Esophagus mucosa (tissue), 1 donor: ENCODE measurements at regions not wholly inside any gene's neighbourhood (a gene's known extent, or its start where the extent isn't known, plus 50 kb on each side); places are given as distances from the start of the nearest gene placed in this dataset.

Experiments used
- ATAC-seq: fragments of 200-7000 bp; cut with Tn5 transposase; one replicate; pipeline ENCODE4 v1.9.1; 2020
- donor health status: DM: yes; HTN: yes; CAD: no.

- ATAC-seq, result no peak
Observed at GRCh38 chr6:164436976-164437375, 872.4 kb downstream of the C6orf118 start.

GRCh38 chr6:164427728-164428402 is 881.5 kb downstream of the C6orf118 start:
- no peak for ATAC-seq

GRCh38 chr6:164424489-164424888 is 884.9 kb downstream of the C6orf118 start:
- ATAC-seq, result no peak

GRCh38 chr6:164419099-164419498 is 890.3 kb downstream of the C6orf118 start:
- ATAC-seq, result no peak

- no peak for ATAC-seq
Observed at GRCh38 chr6:164418262-164418588, 891.2 kb downstream of the C6orf118 start.

DNA sequence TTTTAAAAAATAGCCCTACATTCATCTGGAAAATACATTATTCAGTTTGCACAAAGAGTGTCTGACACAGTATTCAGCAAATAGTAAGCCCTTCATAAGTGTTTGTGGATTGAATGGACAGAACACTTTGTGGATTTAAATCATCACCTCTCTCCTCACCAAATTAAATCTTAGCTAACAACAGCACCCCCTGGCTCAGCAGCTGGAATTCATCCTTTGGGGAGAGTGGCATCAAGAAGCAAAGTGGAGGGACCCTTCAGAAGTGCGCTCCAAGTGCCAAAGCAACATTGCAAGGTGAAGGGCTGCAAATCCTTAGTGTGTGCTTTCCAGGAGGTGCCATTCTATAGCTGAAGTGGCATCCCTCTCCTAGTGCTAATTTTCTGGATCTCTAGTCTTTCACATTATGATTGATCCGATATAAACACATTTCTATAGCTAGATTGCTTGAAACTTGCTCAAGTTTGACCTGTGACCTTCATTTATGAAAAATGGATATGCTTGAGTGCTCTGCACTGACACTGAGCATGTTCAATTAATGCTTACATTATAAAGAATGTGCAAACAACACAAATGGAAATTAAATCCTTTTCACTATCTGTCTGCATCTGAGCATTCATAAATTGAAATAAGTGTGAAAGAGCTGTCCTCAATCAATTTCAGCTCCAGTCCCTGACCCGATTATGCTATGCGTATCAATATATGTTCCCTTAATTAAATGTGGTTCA is 891.7 kb downstream of the C6orf118 start:
- ATAC-seq, result no peak

DNA sequence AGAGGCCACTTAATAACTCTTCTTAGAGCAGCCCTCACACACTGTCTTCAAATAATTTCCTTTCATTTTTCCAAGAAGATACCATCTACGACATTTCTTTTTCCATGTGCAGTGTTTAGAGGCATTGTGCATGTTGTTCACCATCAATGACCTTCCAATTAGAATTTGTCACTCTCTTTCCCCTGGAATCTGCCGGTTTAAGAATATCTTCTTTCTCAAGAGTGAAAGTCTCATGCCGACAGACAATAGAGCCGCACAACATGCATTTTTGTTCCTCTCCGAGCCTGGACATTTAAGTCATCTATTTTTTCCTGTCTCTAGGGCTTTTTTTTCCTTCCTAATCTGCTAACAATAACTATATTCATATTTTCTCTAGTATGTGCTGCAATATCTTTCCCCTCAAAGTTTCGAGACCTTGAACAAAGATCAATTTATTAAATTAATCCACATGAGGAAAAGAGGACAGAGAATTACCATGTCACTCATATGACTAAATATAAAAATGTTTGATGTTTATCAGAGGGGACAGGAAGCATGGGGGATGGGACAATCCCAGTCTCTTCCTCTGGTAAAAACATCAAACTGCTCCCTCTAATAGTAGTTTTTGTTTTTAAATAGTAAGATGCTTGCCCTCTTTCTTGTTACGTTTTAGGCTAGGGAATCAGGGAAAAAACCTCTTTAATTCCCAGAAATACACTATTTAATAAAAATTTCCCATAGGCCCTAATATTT is 893.4 kb downstream of the C6orf118 start:
- no peak for ATAC-seq

DNA sequence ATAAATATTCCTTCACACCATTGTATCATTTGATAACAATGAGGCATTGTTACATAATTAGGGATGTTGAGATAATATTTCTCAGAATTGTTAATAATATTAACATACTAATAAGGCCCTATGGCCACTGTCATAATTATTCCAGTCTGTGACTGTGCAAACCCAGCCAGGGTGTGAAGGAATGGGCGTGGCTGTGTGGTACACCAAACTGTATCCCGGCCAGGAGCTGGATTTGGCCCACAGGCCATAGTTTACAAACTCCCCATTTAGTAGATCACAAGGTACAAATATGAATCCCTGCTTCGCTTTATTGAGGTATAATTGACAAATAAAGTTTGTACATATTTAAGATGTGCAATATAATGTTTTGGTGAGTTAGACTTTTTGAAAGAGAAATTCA is 894.7 kb downstream of the C6orf118 start:
- no peak for ATAC-seq

DNA sequence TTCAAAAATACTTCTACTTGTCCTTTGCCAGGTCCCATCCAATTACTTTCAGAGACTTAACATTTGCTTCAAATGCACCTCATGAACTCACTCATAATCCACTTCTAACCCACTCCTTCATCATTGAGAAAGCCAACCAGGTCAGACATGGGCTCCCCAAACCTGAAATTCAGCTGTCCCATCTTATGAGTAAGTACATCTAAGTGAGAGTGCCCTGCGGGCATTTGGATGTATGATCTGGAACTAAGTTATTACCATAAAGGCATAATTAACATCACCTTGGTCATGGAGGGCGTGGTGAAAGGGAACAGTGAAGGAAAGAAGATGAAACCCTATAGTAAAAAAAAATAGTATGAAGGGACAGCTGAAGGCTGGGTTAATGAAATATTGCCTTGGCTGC is 896.8 kb downstream of the C6orf118 start:
- ATAC-seq, result peak; percentile 28

GRCh38 chr6:164410017-164410416 is 899.4 kb downstream of the C6orf118 start:
- no peak for ATAC-seq

DNA sequence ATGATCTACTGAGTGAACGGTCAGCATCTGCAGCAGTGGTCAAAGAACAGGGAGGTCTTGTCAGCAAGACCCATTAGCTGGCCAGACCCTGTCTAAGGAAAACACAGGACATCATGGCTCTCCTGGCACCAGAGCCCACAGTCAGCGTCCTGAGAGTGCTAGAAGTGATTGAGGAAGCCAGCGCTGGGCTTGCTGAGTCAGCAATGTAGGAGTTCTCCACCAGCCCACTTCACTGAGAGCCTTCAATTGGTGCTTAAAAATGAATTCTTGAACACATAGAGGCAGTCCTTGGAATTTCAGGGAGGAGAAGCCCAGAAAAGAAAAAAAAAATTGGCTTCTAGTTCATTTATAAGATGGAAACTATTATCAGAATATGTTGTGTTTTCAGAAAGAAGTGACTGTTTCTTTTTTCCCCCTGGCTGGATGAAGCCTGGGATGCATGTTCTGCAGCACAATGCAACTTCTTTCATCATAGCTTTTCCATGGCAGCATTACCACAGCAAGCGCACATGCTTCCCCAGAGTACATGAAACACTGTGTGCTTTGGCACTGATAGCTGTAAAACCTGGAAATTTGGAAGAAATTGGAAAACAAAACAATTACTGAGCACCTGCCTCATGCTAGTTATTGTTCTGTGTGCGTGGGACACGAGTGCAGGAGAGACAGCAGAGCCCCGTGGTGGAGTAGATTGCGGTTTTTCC is 899.9 kb downstream of the C6orf118 start:
- no peak for ATAC-seq

DNA sequence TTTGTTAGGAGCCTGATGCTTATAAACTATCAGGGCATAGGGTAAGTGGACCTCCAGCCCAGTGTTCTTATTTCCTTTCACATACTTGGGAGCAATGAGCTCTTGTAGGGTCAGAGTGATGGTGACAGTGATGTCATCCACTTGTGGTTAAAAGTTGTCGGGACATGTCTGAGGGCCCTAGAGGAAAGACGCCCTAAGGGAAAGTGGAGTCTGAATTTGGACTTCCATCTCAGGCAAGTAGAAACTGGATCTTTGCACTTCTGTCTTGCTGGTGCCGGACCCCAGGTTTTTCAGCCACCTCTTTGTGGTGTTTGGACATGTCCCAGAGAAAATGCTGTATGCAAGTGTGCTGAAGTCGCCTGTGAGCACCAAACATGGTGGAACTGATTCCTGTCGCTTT is 900.5 kb downstream of the C6orf118 start:
- no peak for ATAC-seq

- ATAC-seq, result no peak
Observed at GRCh38 chr6:164404812-164405488, 904.5 kb downstream of the C6orf118 start.

DNA sequence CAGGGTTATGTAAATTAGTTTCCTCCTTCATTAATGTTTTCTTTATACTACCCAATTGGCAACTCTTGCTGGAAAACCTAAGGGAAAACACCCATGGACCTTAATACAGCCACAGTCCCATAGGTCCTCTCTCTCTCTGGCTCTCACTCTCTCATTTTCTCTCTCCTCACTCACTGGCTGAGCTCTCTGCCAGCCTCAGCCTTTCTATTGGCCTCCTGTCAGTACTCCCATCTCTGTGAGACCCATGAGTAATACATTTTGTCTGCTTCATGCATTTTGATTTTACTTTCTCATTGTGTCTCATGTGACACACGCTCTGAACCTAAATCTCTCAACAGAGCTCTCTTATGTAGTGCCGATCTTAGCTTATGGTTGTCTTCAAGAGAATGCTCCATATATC is 907.5 kb downstream of the C6orf118 start:
- no peak for ATAC-seq

GRCh38 chr6:164398647-164399046 is 910.8 kb downstream of the C6orf118 start:
- no peak for ATAC-seq

- no peak for ATAC-seq
Observed at GRCh38 chr6:164396071-164397047, 913.0 kb downstream of the C6orf118 start.

DNA sequence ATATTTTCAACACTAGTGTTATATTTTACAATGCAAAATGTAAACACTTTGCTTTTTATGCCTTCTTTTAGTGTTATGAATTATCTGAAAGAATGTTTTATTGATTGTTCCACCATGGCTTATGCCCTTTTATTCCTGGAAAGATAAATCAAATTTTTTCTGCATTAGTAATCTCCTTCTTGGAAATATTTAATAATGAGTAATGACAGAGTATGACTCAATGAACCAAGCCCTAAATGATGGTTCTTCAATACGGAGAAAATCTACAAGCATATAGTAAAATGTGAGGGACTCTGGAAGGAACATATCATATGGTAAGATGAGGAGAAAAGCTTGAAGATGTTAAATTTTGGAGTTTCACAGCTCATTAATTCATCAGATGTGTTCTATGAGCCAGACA is 929.6 kb downstream of the C6orf118 start:
- ATAC-seq, result no peak

GRCh38 chr6:164378330-164378729 is 931.1 kb downstream of the C6orf118 start:
- ATAC-seq, result no peak

DNA sequence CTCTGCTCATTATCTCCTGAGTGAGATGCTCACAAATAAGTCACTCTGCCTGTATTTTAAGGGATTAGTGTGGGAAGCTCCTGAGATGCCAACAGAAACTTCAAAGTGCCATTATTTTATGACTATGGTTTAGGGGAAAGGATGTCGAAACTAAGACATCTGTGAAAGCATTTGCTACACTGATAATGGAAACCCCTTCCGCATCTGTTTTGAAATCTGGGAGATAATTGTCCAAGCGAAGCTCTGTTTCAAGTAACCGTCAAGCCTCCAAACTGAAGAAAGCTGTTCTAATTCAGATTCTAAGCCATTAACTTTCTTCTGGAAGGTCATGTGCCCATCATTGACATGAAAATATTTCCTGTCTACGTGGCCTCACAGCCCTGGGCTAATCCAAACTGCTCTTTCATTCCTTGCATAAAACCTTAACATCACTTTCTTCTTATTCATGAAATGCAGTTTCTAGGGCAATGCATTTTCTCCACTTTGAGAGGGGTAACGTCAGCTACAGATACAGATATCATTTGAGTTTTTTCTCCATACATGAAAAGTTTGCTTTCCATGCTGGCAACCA is 932.0 kb downstream of the C6orf118 start:
- ATAC-seq, result no peak

GRCh38 chr6:164370773-164371172 is 938.6 kb downstream of the C6orf118 start:
- no peak for ATAC-seq

GRCh38 chr6:164359441-164359840 is 944.9 kb downstream of the QKI start:
- no peak for ATAC-seq
